HEK293 (cell line): ENCODE measurements at regions not wholly inside any gene's neighbourhood (a gene's known extent, or its start where the extent isn't known, plus 50 kb on each side); places are given as distances from the start of the nearest gene placed in this dataset.
A peak's percentile ranks its signal among the peaks of the same experiment; 100 is the strongest.

Experiments
- CTCF ChIP-seq: fragments of 450-650 bp; formaldehyde crosslinking; IDR thresholded peaks from 2 replicates; pipeline ENCODE4 v1.5.1; 2016; ENCODE audit warnings: missing biosample characterization, missing genetic modification characterization
- MEIS1 ChIP-seq: sonication (generic); formaldehyde crosslinking; IDR thresholded peaks from 2 replicates; pipeline ENCODE4 v1.8.1; 2022; ENCODE audit warnings: missing genetic modification reagents, mild to moderate bottlenecking, borderline replicate concordance
- PRDM10 ChIP-seq: fragments of 450-650 bp; formaldehyde crosslinking; IDR thresholded peaks from 2 replicates; pipeline ENCODE4 v1.5.1; 2016; ENCODE audit warnings: missing biosample characterization, missing genetic modification characterization
- ZBTB26 ChIP-seq: fragments of 450-650 bp; formaldehyde crosslinking; optimal IDR thresholded peaks from 2 replicates; pipeline ENCODE3; 2016; ENCODE audit warnings: missing biosample characterization, mild to moderate bottlenecking, missing genetic modification characterization
- ZBTB7A ChIP-seq: fragments of 450-650 bp; formaldehyde crosslinking; IDR thresholded peaks from 2 replicates; pipeline ENCODE4 v1.5.1; 2016; ENCODE audit warnings: low read depth, missing biosample characterization, missing genetic modification characterization
- ZBTB8A ChIP-seq: fragments of 450-650 bp; formaldehyde crosslinking; IDR thresholded peaks from 2 replicates; pipeline ENCODE4 v1.5.1; 2016; ENCODE audit warnings: missing biosample characterization, missing genetic modification characterization
- ZNF132 ChIP-seq: fragments of 450-650 bp; formaldehyde crosslinking; IDR thresholded peaks from 2 replicates; pipeline ENCODE4 v1.5.1; 2017; ENCODE audit warnings: missing biosample characterization, missing genetic modification characterization, borderline replicate concordance
- ZNF175 ChIP-seq: fragments of 450-650 bp; formaldehyde crosslinking; IDR thresholded peaks from 2 replicates; pipeline ENCODE4 v1.5.1; 2016; ENCODE audit warnings: missing biosample characterization, missing genetic modification characterization
- ZNF23 ChIP-seq: fragments of 450-650 bp; formaldehyde crosslinking; IDR thresholded peaks from 2 replicates; pipeline ENCODE4 v1.5.1; 2016; ENCODE audit warnings: missing biosample characterization, missing genetic modification characterization, borderline replicate concordance
- ZNF24 ChIP-seq: fragments of 450-650 bp; formaldehyde crosslinking; IDR thresholded peaks from 2 replicates; pipeline ENCODE4 v1.5.1; 2016; ENCODE audit warnings: missing biosample characterization, missing genetic modification characterization
- ZNF521 ChIP-seq: fragments of 450-650 bp; formaldehyde crosslinking; IDR thresholded peaks from 2 replicates; pipeline ENCODE4 v1.5.1; 2017; ENCODE audit warnings: missing biosample characterization, mild to moderate bottlenecking, missing genetic modification characterization
- ZNF660 ChIP-seq: fragments of 450-650 bp; IDR thresholded peaks from 2 replicates; pipeline ENCODE4 v1.5.1; 2018; ENCODE audit warnings: missing biosample characterization, mild to moderate bottlenecking, missing genetic modification characterization

- TF ChIP-seq ZNF23 (tag by site-specific recombination) (no peak), ZNF175 (tag by site-specific recombination) (no peak), CTCF (tag by site-specific recombination) (no peak), ZNF521 (tag by site-specific recombination) (no peak), ZNF132 (no peak), ZNF24 (tag by site-specific recombination) (no peak), ZBTB8A (no peak), ZNF660 (no peak), MEIS1 (CRISPR knock-in tag) (no peak), ZBTB7A (tag by site-specific recombination) (no peak), ZBTB26 (no peak), PRDM10 (tag by site-specific recombination) (0 out of 2 replicates have a peak, but pooled peaks have one; percentile 21)
Observed at GRCh38 chrX:69297506-69297905, 132.3 kb upstream of the PJA1 start.
